Stimulated activated CD8-positive, alpha-beta memory T cell treated with anti-CD3 and anti-CD28 coated beads, Interleukin-15, amount 100 ng/mL, for 4 hours (primary cell): ENCODE measurements at regions not wholly inside any gene's neighbourhood (a gene's known extent, or its start where the extent isn't known, plus 50 kb on each side); places are given as distances from the start of the nearest gene placed in this dataset.

Source experiments
- DNase-seq, 2 donors: peaks; one replicate each; pipeline ENCODE4 v3.0.0-alpha.2; 2020; ENCODE audit warnings: low read depth in 2 of 2

GRCh38 chr18:40017021-40017420 is 1938.0 kb upstream of the PIK3C3 start:
- DNase-seq: no peak

- DNase-seq: no peak
Measured at GRCh38 chr18:40016405-40016804, 1938.6 kb upstream of the PIK3C3 start.

- no peak for DNase-seq
Measured at GRCh38 chr18:40013001-40013609, 1941.9 kb upstream of the PIK3C3 start.

- DNase-seq: no peak
Measured at GRCh38 chr18:40011201-40011600, 1943.8 kb upstream of the PIK3C3 start.

- DNase-seq: no peak
Measured at GRCh38 chr18:40006634-40007033, 1948.4 kb upstream of the PIK3C3 start.

GRCh38 chr18:40004246-40004645 is 1950.8 kb upstream of the PIK3C3 start:
- DNase-seq: no peak

GRCh38 chr18:39998317-39998716 is 1956.7 kb upstream of the PIK3C3 start:
- no peak for DNase-seq

GRCh38 chr18:39994498-39994897 is 1960.5 kb upstream of the PIK3C3 start:
- no peak for DNase-seq

- no peak for DNase-seq
Measured at GRCh38 chr18:39991696-39992265, 1963.3 kb upstream of the PIK3C3 start.

- DNase-seq: no peak
Measured at GRCh38 chr18:39990540-39990939, 1964.5 kb upstream of the PIK3C3 start.

GRCh38 chr18:39976771-39977170 is 1978.3 kb upstream of the PIK3C3 start:
- DNase-seq: no peak

- no peak for DNase-seq
Measured at GRCh38 chr18:39972521-39972920, 1982.5 kb upstream of the PIK3C3 start.

GRCh38 chr18:39969803-39970494 is 1985.1 kb upstream of the PIK3C3 start:
- no peak for DNase-seq

- DNase-seq: no peak
Measured at GRCh38 chr18:39966275-39966674, 1988.8 kb upstream of the PIK3C3 start.

GRCh38 chr18:39962546-39962945 is 1992.5 kb upstream of the PIK3C3 start:
- no peak for DNase-seq

- DNase-seq: no peak
Measured at GRCh38 chr18:39960550-39960949, 1994.5 kb upstream of the PIK3C3 start.

GRCh38 chr18:39959839-39960238 is 1995.2 kb upstream of the PIK3C3 start:
- no peak for DNase-seq

- no peak for DNase-seq
Measured at GRCh38 chr18:39958876-39959275, 1996.2 kb upstream of the PIK3C3 start.

- DNase-seq: no peak
Measured at GRCh38 chr18:39952816-39953215, 2002.2 kb upstream of the PIK3C3 start.

- DNase-seq: no peak
Measured at GRCh38 chr18:39951142-39951720, 2003.8 kb upstream of the PIK3C3 start.

- DNase-seq: no peak
Measured at GRCh38 chr18:39946623-39947061, 2008.4 kb upstream of the PIK3C3 start.

GRCh38 chr18:39945076-39945475 is 2010.0 kb upstream of the PIK3C3 start:
- no peak for DNase-seq

- no peak for DNase-seq
Measured at GRCh38 chr18:39942702-39943101, 2012.3 kb upstream of the PIK3C3 start.
